ENCODE measurements at regions not wholly inside any gene's neighbourhood (a gene's known extent, or its start where the extent isn't known, plus 50 kb on each side); places are given as distances from the start of the nearest gene placed in this dataset.

DNA sequence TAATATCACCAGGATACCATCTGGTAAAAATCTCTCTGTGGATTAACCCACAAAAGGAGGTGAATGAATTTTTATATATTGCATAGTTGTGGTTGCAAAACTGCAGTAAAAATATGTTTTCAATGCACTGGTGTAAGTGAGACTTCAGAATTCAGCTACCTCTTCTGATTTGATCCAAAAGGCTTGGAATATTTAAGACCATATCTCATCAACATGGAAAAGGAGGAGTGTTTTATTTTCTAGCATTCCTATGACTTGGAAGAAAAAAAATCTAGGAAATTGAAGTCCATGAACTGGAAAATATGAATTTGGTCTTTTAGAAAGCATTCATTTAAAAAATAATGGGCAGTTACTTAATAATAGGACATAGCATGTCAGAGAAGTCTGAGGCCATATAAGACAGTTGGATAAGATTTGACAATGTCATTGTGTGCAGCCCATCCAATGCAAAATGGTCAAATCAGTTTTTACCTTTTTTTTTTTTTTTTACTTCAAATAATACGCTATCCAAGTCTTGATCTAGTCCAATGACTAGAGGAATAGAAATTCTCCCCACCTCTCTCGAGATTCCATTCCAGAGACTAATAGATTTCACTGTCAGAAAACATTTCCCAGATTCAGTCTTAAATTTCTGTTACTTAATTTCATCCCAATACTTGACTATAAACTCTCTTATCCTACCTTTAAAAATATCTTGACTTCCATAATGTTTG is 364.9 kb upstream of the PMFBP1 start:
- H3K27me3 ChIP-seq (ENCODE audit: control insufficient read depth, insufficient read depth, low read length) = no peaks in the 10 kb centered on the region
- H3K27ac ChIP-seq (ENCODE audit: low read depth, low read length) = no peak overlapping the region
- no peak overlapping the region for H3K9ac ChIP-seq (ENCODE audit: low read length)
- H3K4me1 ChIP-seq (ENCODE audit: control insufficient read depth, insufficient read depth, low read length) = no peaks in the 10 kb centered on the region
- no peak overlapping the region for H3K4me3 ChIP-seq (ENCODE audit: low read length)
- H3K36me3 ChIP-seq (ENCODE audit: control insufficient read depth, insufficient read depth, low read length) = no peaks in the 10 kb centered on the region

DNA sequence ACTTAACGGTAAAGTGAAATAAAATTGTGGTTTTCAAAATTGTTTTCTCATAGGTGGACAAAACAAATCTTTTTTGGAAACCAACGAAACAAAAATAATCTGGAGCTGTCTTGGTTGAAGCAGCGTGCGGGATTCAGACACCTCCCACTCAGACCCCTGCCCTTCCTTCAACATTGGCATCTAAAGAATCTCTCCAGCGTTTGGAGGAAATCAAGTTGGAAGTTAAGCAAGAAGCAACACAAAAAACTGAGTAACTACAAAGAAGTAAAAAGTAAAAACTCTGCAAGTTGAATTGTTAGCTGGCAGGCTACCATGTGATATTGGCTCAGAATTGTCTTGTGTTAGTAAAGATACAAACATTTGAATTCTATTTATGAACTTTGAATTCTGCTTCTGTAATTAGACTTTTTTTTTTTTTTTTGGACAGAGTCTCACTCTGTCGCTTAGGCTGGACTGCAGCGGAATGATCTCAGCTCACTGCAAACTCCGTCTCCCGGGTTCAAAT is 361.0 kb upstream of the PMFBP1 start:
- Histone ChIP-seq H3K4me1 (ENCODE audit: control insufficient read depth, insufficient read depth, low read length) (no peaks in the 10 kb centered on the region), H3K27me3 (ENCODE audit: control insufficient read depth, insufficient read depth, low read length) (no peaks in the 10 kb centered on the region), H3K4me3 (ENCODE audit: low read length) (no peak overlapping the region), H3K36me3 (ENCODE audit: control insufficient read depth, insufficient read depth, low read length) (no peaks in the 10 kb centered on the region), H3K9ac (ENCODE audit: low read length) (no peak overlapping the region), H3K27ac (ENCODE audit: low read depth, low read length) (no peak overlapping the region)

DNA sequence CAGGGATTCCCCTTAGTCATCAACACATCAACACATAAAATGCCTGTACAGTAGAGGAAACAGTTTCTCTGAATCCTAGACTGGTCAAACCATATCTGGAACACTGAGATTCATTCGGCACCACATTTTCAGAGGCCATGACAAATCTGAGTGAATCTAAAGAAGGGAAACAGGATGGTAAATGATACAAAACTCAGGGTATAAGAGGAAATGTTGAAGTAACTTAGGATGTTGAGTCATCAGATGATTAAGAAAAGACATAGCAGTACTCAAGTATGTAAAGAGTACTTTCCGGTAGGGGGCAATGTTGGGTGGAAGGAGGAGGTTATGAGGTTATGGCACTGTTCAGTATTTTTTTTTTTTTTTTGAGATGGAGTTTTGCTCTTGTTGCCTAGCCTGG is 358.5 kb upstream of the PMFBP1 start:
- no peak overlapping the region for H3K27ac ChIP-seq (ENCODE audit: low read depth, low read length)
- H3K36me3 ChIP-seq (ENCODE audit: control insufficient read depth, insufficient read depth, low read length) = no peaks in the 10 kb centered on the region
- H3K9ac ChIP-seq (ENCODE audit: low read length) = no peak overlapping the region
- H3K4me1 ChIP-seq (ENCODE audit: control insufficient read depth, insufficient read depth, low read length) = no peaks in the 10 kb centered on the region
- no peaks in the 10 kb centered on the region for H3K27me3 ChIP-seq (ENCODE audit: control insufficient read depth, insufficient read depth, low read length)
- H3K4me3 ChIP-seq (ENCODE audit: low read length) = no peak overlapping the region

DNA sequence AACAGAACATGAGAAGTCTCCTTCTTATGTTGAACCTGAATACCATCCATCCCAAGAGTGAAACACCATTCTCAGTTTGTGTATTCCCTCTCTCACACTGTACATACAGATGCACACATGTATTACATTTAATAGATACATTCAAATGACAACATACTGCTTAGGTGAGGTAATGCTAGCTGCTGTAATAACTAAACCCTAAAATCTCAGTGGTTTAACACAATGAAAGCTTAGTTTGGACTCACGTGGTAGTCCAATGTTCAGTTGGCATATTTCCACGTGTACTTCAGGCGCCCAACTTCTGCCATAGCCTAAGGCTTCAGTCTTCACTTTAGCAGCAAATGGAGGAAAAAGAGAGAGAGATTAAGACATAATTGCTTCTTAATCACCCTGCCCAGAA is 351.1 kb upstream of the PMFBP1 start:
- H3K4me3 ChIP-seq (ENCODE audit: low read length) = no peak overlapping the region
- H3K4me1 ChIP-seq (ENCODE audit: control insufficient read depth, insufficient read depth, low read length) = no peaks in the 10 kb centered on the region
- no peak overlapping the region for H3K9ac ChIP-seq (ENCODE audit: low read length)
- H3K27me3 ChIP-seq (ENCODE audit: control insufficient read depth, insufficient read depth, low read length) = no peaks in the 10 kb centered on the region
- H3K27ac ChIP-seq (ENCODE audit: low read depth, low read length) = no peak overlapping the region
- no peaks in the 10 kb centered on the region for H3K36me3 ChIP-seq (ENCODE audit: control insufficient read depth, insufficient read depth, low read length)

DNA sequence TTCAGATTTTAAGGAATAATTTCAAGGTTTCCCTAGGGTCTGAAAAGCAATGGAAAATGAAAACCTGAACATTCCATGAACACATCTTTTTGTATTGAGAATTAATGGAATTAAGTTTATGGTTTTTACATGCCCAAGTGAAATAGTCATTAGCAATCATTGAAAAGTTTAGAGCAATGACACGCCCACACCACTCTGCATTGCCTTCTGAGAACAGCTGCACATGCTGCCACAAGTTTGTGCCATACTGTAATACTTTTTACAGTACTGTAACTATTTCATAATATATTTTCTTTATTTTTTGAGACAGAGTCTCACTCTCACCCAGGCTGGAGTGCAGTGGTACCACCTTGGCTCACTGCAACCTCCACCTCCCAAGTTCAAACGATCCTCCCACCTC is 345.2 kb upstream of the PMFBP1 start:
- Histone ChIP-seq H3K27me3 (ENCODE audit: control insufficient read depth, insufficient read depth, low read length) (no peaks in the 10 kb centered on the region), H3K27ac (ENCODE audit: low read depth, low read length) (no peak overlapping the region), H3K36me3 (ENCODE audit: control insufficient read depth, insufficient read depth, low read length) (no peaks in the 10 kb centered on the region), H3K9ac (ENCODE audit: low read length) (no peak overlapping the region), H3K4me1 (ENCODE audit: control insufficient read depth, insufficient read depth, low read length) (no peaks in the 10 kb centered on the region), H3K4me3 (ENCODE audit: low read length) (no peak overlapping the region)

DNA sequence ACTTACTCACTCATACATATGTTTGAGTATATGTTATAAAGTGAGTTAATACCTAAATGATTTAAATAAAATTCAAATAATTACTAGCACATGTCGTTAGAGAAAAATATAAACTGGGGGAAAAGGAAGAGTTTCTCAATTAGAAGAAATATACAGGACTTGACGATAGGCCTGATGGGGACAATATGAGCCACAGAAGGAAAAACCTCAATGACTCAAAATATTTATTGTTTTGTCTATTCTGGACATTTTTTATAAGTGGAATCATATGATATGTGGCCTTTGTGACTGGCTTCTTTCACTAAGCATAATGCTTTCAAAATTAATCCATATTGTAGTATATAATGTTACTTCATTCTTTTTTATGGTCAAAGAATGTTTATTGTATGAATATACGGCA is 339.2 kb upstream of the PMFBP1 start:
- Histone ChIP-seq H3K27ac (ENCODE audit: low read depth, low read length) (no peak overlapping the region), H3K4me3 (ENCODE audit: low read length) (no peak overlapping the region), H3K36me3 (ENCODE audit: control insufficient read depth, insufficient read depth, low read length) (no peaks in the 10 kb centered on the region), H3K27me3 (ENCODE audit: control insufficient read depth, insufficient read depth, low read length) (no peaks in the 10 kb centered on the region), H3K9ac (ENCODE audit: low read length) (no peak overlapping the region), H3K4me1 (ENCODE audit: control insufficient read depth, insufficient read depth, low read length) (no peaks in the 10 kb centered on the region)

DNA sequence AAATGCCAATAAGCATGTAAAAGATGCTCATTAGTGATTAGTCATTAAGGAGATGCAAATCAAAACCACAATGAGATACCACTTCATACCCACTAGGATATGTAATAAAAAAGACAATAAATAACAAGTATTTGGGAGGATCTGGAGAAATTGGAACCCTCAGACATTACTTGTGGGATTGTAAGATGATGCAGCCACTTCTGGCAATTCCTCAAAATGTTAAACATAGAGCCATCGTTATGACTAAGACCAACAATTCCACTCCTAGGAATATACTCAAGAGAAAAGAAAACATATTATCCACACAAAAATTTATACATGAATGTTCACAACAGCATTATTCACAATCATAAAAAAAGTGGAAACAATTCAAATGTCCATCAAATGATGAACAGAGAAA is 336.2 kb upstream of the PMFBP1 start:
- Histone ChIP-seq H3K9ac (ENCODE audit: low read length) (no peak overlapping the region), H3K27me3 (ENCODE audit: control insufficient read depth, insufficient read depth, low read length) (no peaks in the 10 kb centered on the region), H3K36me3 (ENCODE audit: control insufficient read depth, insufficient read depth, low read length) (no peaks in the 10 kb centered on the region), H3K27ac (ENCODE audit: low read depth, low read length) (no peak overlapping the region), H3K4me1 (ENCODE audit: control insufficient read depth, insufficient read depth, low read length) (no peaks in the 10 kb centered on the region), H3K4me3 (ENCODE audit: low read length) (no peak overlapping the region)

DNA sequence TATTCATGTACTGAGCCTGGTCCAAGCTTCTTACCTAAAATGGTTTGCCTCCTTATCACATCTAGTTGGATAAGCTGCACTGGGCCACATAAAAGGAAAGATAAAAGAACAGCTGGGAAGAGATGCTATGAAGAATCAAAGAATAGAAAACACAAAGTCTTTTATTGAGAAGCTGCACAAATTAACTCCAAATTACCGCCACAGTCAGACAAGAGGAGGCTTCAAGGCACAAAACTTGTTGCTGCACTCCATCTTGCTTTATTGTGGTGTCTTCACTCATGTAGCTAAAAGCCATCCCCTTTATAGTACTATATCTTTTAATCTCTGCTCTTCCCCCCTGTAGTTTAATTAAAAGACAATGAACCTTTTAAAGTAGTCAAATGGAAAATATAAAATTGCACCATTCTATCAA is 330.6 kb upstream of the PMFBP1 start:
- Histone ChIP-seq H3K27me3 (ENCODE audit: control insufficient read depth, insufficient read depth, low read length) (no peaks in the 10 kb centered on the region), H3K27ac (ENCODE audit: low read depth, low read length) (no peak overlapping the region), H3K36me3 (ENCODE audit: control insufficient read depth, insufficient read depth, low read length) (no peaks in the 10 kb centered on the region), H3K9ac (ENCODE audit: low read length) (no peak overlapping the region), H3K4me1 (ENCODE audit: control insufficient read depth, insufficient read depth, low read length) (no peaks in the 10 kb centered on the region), H3K4me3 (ENCODE audit: low read length) (no peak overlapping the region)

DNA sequence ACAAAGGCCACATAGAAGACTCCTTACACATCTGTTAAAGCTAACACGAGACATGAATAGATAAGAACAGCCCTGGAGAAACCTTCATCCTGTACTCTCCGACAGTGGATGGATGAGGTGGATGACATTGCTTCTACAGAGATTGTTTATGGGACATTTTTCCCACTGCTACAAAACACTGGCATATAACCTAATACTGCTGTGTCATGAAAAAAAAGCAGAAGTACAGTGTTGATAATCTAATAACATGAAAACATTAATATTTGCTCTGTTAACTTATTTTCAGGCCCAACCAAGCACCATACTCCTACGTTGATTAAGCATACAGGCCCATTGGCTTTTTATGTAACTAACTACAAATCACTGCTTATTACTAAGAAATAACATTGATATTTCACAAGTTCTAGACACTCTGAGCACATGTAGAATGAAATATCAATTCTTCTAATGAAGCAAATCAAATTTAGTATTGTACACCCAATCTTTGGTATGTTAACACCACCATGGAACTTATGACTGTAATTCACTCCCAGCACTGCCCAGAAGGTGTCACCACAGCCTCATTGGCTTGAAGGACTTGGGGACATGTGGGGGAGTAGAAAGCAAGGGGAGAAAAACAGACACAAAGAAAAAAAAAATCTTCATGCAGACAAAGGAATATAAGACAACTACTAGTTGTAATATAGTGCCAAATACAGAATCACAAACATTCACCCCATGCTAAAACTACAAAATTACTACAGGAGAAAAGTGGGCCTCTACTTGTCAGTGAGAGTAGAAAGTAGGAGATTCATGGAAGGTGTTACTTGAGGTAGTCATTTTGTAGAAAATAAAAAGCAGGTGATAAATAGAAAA is 330.0 kb upstream of the PMFBP1 start:
- H3K36me3 ChIP-seq (ENCODE audit: control insufficient read depth, insufficient read depth, low read length) = no peaks in the 10 kb centered on the region
- no peaks in the 10 kb centered on the region for H3K4me1 ChIP-seq (ENCODE audit: control insufficient read depth, insufficient read depth, low read length)
- H3K4me3 ChIP-seq (ENCODE audit: low read length) = no peak overlapping the region
- H3K9ac ChIP-seq (ENCODE audit: low read length) = no peak overlapping the region
- no peak overlapping the region for H3K27ac ChIP-seq (ENCODE audit: low read depth, low read length)
- no peaks in the 10 kb centered on the region for H3K27me3 ChIP-seq (ENCODE audit: control insufficient read depth, insufficient read depth, low read length)

DNA sequence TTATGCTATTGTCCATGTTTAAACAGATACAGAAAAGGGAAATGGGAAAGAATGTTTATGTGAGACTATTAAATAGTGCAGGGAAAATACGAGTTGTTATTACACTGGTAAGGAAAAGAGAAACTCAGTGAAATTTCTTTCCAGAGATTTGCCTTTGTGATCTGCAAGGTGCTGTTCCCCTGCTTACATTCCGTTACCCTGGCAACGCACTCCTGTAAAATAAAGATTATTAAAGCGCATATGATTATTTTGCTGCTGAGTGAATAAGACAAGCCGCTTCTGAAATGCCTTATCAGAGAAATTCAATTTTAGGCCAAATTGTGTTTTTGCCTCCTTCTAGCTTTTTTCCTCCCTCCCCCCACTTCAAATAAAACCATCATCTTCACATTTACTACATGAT is 328.6 kb upstream of the PMFBP1 start:
- H3K36me3 ChIP-seq (ENCODE audit: control insufficient read depth, insufficient read depth, low read length) = no peaks in the 10 kb centered on the region
- H3K27ac ChIP-seq (ENCODE audit: low read depth, low read length) = no peak overlapping the region
- H3K4me1 ChIP-seq (ENCODE audit: control insufficient read depth, insufficient read depth, low read length) = no peaks in the 10 kb centered on the region
- H3K27me3 ChIP-seq (ENCODE audit: control insufficient read depth, insufficient read depth, low read length) = no peaks in the 10 kb centered on the region
- no peak overlapping the region for H3K4me3 ChIP-seq (ENCODE audit: low read length)
- H3K9ac ChIP-seq (ENCODE audit: low read length) = no peak overlapping the region

DNA sequence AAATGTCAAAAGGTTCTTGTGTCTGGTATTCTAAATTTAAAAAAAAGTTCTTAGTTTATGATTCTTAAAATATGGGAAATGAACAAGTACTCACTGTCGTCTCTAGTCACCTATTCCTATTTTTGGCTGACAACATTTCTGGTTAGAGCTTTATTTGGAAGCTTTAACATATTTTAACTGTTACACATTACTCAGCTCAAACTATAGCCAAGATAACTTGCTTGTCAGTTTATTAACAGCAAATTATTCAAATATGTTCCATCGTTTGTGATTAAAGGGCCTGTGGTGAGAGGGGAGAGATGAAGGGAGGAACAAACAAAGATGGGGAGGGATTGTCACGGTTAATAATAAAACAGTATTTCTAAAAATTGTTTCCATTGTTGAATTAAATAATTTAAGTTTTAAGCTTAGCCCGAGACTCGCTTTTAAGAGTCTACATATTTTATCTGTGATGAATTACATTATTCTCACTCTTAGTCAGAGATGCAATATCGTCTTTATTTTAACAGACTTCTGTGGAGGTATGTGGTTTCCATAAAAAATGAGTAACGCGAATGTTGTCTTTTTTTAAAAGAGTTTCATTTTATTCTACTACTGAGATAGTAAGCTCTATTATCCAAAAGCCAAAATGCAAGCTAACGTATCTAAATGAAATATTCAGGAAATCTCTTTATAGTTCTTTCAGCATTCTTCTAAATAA is 321.9 kb upstream of the PMFBP1 start:
- Histone ChIP-seq H3K36me3 (ENCODE audit: control insufficient read depth, insufficient read depth, low read length) (no peaks in the 10 kb centered on the region), H3K27me3 (ENCODE audit: control insufficient read depth, insufficient read depth, low read length) (no peaks in the 10 kb centered on the region), H3K4me1 (ENCODE audit: control insufficient read depth, insufficient read depth, low read length) (no peaks in the 10 kb centered on the region), H3K4me3 (ENCODE audit: low read length) (no peak overlapping the region), H3K27ac (ENCODE audit: low read depth, low read length) (no peak overlapping the region), H3K9ac (ENCODE audit: low read length) (no peak overlapping the region)

DNA sequence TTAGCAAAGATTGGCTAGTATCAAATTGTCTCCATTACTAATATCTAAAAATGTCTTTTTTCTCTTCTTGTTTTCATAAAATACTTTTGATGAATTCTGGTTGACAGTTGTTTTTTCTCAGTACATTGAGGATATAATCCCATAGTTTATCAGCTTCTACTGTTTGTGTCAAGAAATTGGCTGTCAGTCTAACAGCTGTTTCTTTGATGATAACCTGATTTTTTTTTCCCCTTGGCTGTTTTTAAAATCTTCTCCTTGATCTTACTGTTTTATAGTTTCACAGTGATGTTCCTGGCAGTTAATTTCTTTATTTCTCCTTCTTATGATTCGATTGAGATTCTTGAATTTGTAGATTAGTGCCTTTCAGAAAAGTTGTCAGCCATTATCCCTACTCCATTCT is 315.3 kb upstream of the PMFBP1 start:
- Histone ChIP-seq H3K9ac (ENCODE audit: low read length) (no peak overlapping the region), H3K27me3 (ENCODE audit: control insufficient read depth, insufficient read depth, low read length) (no peaks in the 10 kb centered on the region), H3K4me1 (ENCODE audit: control insufficient read depth, insufficient read depth, low read length) (no peaks in the 10 kb centered on the region), H3K4me3 (ENCODE audit: low read length) (no peak overlapping the region), H3K36me3 (ENCODE audit: control insufficient read depth, insufficient read depth, low read length) (no peaks in the 10 kb centered on the region), H3K27ac (ENCODE audit: low read depth, low read length) (no peak overlapping the region)
